ENCODE measurements at regions not wholly inside any gene's neighbourhood (a gene's known extent, or its start where the extent isn't known, plus 50 kb on each side); places are given as distances from the start of the nearest gene placed in this dataset.

DNA sequence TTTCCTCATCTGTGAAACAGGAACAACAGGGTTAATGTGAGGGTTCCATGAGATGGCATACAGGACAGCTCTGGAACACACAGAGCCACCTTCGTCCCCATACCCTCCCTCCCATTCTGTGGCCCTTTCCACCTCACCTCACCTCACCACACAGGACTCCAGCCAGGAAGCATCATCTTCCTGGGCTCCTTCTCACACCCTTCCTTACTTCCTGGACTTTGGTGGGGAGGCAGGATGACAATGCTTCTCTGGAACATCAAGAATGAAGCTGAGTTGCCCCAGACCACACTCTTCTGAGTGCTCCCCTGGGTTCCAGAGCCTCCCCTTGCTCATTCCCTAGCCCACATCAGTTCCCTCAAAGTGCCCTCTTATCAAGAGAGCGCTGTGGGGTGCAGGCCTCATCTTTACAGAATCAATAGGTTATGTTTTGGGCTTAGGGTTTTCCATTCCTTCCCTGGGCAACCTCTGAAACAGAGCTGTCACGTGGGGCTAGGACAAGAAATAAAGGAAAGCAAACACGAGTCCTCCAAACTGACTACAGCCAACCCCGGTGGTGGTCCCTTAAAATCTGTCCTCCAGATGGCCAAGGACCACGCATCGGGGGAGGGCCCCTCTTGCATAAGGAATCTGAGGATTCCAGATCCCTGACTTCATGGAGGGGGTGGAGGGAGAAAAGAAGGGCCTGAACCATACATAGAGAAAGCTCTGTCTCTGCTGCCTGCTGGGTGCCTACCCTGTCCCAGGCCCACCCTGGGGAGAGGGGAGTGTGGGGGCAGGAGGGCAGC lies 74.4 kb upstream of the ATP6AP2 start:
- TF ChIP-seq, protein P1, sequence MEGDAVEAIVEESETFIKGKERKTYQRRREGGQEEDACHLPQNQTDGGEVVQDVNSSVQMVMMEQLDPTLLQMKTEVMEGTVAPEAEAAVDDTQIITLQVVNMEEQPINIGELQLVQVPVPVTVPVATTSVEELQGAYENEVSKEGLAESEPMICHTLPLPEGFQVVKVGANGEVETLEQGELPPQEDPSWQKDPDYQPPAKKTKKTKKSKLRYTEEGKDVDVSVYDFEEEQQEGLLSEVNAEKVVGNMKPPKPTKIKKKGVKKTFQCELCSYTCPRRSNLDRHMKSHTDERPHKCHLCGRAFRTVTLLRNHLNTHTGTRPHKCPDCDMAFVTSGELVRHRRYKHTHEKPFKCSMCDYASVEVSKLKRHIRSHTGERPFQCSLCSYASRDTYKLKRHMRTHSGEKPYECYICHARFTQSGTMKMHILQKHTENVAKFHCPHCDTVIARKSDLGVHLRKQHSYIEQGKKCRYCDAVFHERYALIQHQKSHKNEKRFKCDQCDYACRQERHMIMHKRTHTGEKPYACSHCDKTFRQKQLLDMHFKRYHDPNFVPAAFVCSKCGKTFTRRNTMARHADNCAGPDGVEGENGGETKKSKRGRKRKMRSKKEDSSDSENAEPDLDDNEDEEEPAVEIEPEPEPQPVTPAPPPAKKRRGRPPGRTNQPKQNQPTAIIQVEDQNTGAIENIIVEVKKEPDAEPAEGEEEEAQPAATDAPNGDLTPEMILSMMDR (IDR thresholded peaks at IDR 0.05; ENCODE audit: insufficient read depth, low read length, poor library complexity, severe bottlenecking) = no peak
- Histone ChIP-seq H3K4me3 (replicated peaks; ENCODE audit: low read depth, low read length) (no peak overlapping the region), H3K27me3 (replicated peaks; ENCODE audit: control insufficient read depth, insufficient read depth, low read length) (no peaks in the 10 kb centered on the region; the same call in 1 of the 2 replicates), H3K36me3 (ENCODE audit: control insufficient read depth, insufficient read depth, low read length) (no peaks in the 10 kb centered on the region)
- DNase-seq (ENCODE audit: extremely low read depth, insufficient read length) = no peak

DNA sequence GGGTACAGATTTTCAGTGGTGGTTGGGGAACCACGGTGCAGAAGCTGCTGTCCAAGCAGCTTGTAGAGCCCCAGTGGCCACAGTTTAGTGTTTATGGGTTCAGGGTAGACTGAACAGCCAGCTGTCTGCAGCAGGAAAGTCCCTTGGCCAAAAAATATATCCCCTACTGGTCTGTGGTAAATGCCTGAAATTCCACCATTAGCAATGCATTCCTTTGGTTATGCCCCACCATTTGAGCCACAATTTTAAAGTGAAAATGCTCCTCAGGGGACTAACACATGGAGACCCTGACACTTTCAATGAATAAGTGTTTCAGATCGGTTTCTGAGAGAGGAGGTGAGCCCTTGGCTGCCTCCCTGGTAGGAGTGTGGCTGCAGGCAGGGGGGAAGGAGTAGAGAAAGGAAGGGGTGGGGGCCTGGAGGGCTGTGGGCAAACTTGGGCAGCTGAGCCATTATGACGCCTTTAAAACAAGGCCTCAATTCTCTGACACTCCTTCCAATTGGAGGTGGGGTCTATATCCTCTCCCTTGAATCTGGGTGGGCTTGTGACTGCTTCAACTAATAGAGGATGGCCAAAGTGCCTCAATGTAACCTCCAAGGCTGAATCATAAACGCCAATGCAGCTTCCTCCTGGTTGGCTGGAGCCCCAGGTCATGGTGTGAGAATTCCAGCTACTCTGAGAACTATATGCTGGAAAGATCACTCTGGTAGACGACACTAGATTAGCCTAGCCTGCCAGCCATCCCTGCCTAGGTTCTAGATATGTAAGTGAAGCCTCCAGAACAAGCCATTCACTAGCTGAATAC lies 75.8 kb upstream of the ATP6AP2 start:
- DNase-seq (ENCODE audit: extremely low read depth, insufficient read length) = no peak
- H3K27me3 ChIP-seq (replicated peaks; ENCODE audit: control insufficient read depth, insufficient read depth, low read length) = no peaks in the 10 kb centered on the region; the same call in 1 of the 2 replicates
- TF ChIP-seq, protein P1 (IDR thresholded peaks at IDR 0.05; ENCODE audit: insufficient read depth, low read length, poor library complexity, severe bottlenecking) = no peak
- H3K36me3 ChIP-seq (ENCODE audit: control insufficient read depth, insufficient read depth, low read length) = no peaks in the 10 kb centered on the region
- no peak overlapping the region for H3K4me3 ChIP-seq (replicated peaks; ENCODE audit: low read depth, low read length)

DNA sequence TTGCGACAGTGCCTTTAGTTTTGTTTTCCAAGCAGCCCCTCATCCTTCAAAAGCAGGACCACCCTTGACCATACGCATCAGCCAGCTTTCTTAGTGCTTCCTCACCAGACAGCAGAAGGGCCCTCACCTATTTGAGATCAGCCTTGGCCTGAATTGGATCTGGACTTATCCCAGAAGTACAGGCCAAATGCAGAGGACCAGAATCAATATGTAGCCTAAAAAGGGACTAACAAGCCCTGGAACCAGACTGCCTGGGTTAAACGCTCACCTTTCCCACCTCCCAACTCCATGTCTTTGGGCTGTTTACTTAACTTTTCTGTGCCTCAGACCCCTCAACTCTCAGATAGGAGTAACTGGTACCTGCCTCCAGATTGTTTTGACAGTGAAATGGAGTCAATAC lies 77.7 kb upstream of the ATP6AP2 start:
- DNase-seq (ENCODE audit: extremely low read depth, insufficient read length) = no peak
- TF ChIP-seq, protein P1 (IDR thresholded peaks at IDR 0.05; ENCODE audit: insufficient read depth, low read length, poor library complexity, severe bottlenecking) = no peak
- H3K36me3 ChIP-seq (ENCODE audit: control insufficient read depth, insufficient read depth, low read length) = no peaks in the 10 kb centered on the region
- H3K27me3 ChIP-seq (replicated peaks; ENCODE audit: control insufficient read depth, insufficient read depth, low read length) = no peaks in the 10 kb centered on the region; the same call in 1 of the 2 replicates
- H3K4me3 ChIP-seq (replicated peaks; ENCODE audit: low read depth, low read length) = no peak overlapping the region

DNA sequence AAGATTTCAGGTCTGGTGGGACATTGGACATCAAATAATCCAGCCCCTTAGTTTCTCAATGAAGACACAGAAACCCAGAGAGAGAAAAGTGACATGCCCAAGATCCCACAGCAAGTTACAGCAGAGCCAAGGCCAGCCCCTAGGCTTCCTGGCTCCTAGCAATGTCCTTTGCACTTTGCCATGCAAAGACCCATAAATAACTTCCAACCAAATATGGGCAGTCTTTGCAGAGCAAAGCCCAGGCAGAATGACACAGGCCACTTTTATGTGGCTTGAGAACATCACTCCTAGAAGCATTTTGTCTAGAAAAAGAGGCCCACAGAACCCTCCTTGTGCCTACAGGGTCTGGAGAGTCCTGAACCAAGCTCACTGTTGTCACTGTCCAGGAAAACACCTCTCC lies 78.1 kb upstream of the ATP6AP2 start:
- no peak for DNase-seq (ENCODE audit: extremely low read depth, insufficient read length)
- H3K27me3 ChIP-seq (replicated peaks; ENCODE audit: control insufficient read depth, insufficient read depth, low read length) = no peaks in the 10 kb centered on the region; the same call in 1 of the 2 replicates
- no peaks in the 10 kb centered on the region for H3K36me3 ChIP-seq (ENCODE audit: control insufficient read depth, insufficient read depth, low read length)
- no peak overlapping the region for H3K4me3 ChIP-seq (replicated peaks; ENCODE audit: low read depth, low read length)
- TF ChIP-seq, protein P1 (IDR thresholded peaks at IDR 0.05; ENCODE audit: insufficient read depth, low read length, poor library complexity, severe bottlenecking) = no peak

DNA sequence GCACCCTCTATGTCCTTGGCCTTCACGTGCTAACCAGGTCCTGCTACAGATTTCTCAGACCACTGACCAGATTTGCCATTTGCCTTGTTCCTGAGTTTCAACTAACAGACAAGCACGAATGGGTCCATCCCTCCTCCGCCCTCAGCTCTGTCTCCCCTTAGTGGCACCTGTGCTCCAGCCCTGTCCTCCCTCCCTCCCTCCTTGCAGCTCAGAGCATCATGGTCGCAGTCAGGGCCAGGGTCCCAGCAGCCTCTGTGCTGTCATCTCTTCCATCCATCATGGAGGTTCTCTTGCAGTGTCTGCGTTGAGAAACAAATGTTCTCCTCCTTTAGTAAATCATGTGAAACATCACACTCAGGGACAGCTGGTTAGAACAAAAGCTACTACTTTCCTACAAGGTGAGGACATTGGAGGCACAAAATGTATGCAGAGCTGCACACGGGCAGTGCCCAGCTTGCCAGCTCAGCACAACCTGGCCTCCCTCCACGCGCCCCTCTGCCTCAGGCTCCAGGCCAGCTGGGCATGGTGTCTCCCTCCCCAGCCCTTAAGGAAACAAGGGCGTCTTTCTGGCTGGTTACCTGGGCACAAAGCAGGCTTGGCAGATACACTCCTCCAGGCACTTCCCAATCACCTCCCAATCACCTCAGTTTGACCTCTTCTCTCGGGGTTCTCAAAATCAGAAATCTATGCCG lies 79.5 kb upstream of the ATP6AP2 start:
- no peak overlapping the region for H3K4me3 ChIP-seq (replicated peaks; ENCODE audit: low read depth, low read length)

More for the DNA sequence above, 79.5 kb upstream of the ATP6AP2 start:
- DNase-seq (ENCODE audit: extremely low read depth, insufficient read length) = no peak
- H3K36me3 ChIP-seq (ENCODE audit: control insufficient read depth, insufficient read depth, low read length) = no peaks in the 10 kb centered on the region
- no peaks in the 10 kb centered on the region; the same call in 1 of the 2 replicates for H3K27me3 ChIP-seq (replicated peaks; ENCODE audit: control insufficient read depth, insufficient read depth, low read length)
- TF ChIP-seq, protein P1 (IDR thresholded peaks at IDR 0.05; ENCODE audit: insufficient read depth, low read length, poor library complexity, severe bottlenecking) = no peak

All from GM06990 (cell line).